ENCODE measurements at regions not wholly inside any gene's neighbourhood (a gene's known extent, or its start where the extent isn't known, plus 50 kb on each side); places are given as distances from the start of the nearest gene placed in this dataset.
A peak's percentile ranks its signal among the peaks of the same experiment; 100 is the strongest.

- Mint-ChIP-seq H3K4me3 (no peak overlapping the region), H3K27me3 (ENCODE audit: low read depth, poor library complexity) (peaks cover under 1% of the 10 kb centered on the region), H3K9me3 (no peaks in the 10 kb centered on the region), H3K4me1 (peaks cover 37% of the 10 kb centered on the region), H3K27ac (peak overlapping the region; percentile 83), H3K36me3 (ENCODE audit: low read depth) (no peaks in the 10 kb centered on the region)
- no peak for TF ChIP-seq CTCF (IDR thresholded peaks at IDR 0.05)
- no peak for DNase-seq
Measured at GRCh38 chr2:177143444-177143843, 69.2 kb upstream of the HNRNPA3 start.

GRCh38 chr2:177147093-177147694 lies 65.4 kb upstream of the HNRNPA3 start:
- Mint-ChIP-seq H3K36me3 (ENCODE audit: low read depth) (no peaks in the 10 kb centered on the region), H3K4me1 (peaks cover 70% of the 10 kb centered on the region), H3K27me3 (ENCODE audit: low read depth, poor library complexity) (peaks cover 6% of the 10 kb centered on the region), H3K9me3 (no peaks in the 10 kb centered on the region), H3K27ac (no peak overlapping the region), H3K4me3 (peak overlapping the region; percentile 86)
- no peak for DNase-seq
- peak; percentile 71 for TF ChIP-seq CTCF (IDR thresholded peaks at IDR 0.05)

- no peak overlapping the region for H3K27ac Mint-ChIP-seq
- no peak for DNase-seq
- H3K9me3 Mint-ChIP-seq, result no peaks in the 10 kb centered on the region
- no peaks in the 10 kb centered on the region for H3K36me3 Mint-ChIP-seq (ENCODE audit: low read depth)
- peaks cover 9% of the 10 kb centered on the region for H3K27me3 Mint-ChIP-seq (ENCODE audit: low read depth, poor library complexity)
- no peak for TF ChIP-seq CTCF (IDR thresholded peaks at IDR 0.05)
- peaks cover 70% of the 10 kb centered on the region for H3K4me1 Mint-ChIP-seq
- H3K4me3 Mint-ChIP-seq, result peak overlapping the region; percentile 86
Measured at GRCh38 chr2:177147834-177148445, 64.7 kb upstream of the HNRNPA3 start.

GRCh38 chr2:177148477-177149154 lies 64.0 kb upstream of the HNRNPA3 start:
- no peak overlapping the region for H3K27ac Mint-ChIP-seq
- H3K4me3 Mint-ChIP-seq, result peak overlapping the region; percentile 86
- peaks cover 9% of the 10 kb centered on the region for H3K27me3 Mint-ChIP-seq (ENCODE audit: low read depth, poor library complexity)
- no peaks in the 10 kb centered on the region for H3K9me3 Mint-ChIP-seq
- peaks cover 67% of the 10 kb centered on the region for H3K4me1 Mint-ChIP-seq
- TF ChIP-seq CTCF (IDR thresholded peaks at IDR 0.05), result peak; percentile 77
- H3K36me3 Mint-ChIP-seq (ENCODE audit: low read depth), result no peaks in the 10 kb centered on the region
- DNase-seq, result peak; percentile 90

GRCh38 chr2:177149155-177149503 lies 63.5 kb upstream of the HNRNPA3 start:
- DNase-seq, result no peak
- Mint-ChIP-seq H3K27me3 (ENCODE audit: low read depth, poor library complexity) (peaks cover 9% of the 10 kb centered on the region), H3K36me3 (ENCODE audit: low read depth) (no peaks in the 10 kb centered on the region), H3K4me3 (peak overlapping the region; percentile 86), H3K4me1 (peaks cover 63% of the 10 kb centered on the region), H3K9me3 (no peaks in the 10 kb centered on the region), H3K27ac (no peak overlapping the region)
- TF ChIP-seq CTCF (IDR thresholded peaks at IDR 0.05), result peak; percentile 34
